Mesendoderm (in vitro differentiated cells): ENCODE measurements at regions not wholly inside any gene's neighbourhood (a gene's known extent, or its start where the extent isn't known, plus 50 kb on each side); places are given as distances from the start of the nearest gene placed in this dataset.

ENCODE experiments used
- DNase-seq: peaks from one replicate; pipeline ENCODE4 v3.0.0; 2013
- H2AK5ac ChIP-seq: 2 replicates; pipeline ENCODE4 v1.6.1; 2013; ENCODE audit warnings: low read length, inconsistent platforms
- H2BK120ac ChIP-seq: 2 replicates; pipeline ENCODE4 v1.6.1; 2013; ENCODE audit warnings: low read depth, mild to moderate bottlenecking, low read length, moderate library complexity, mixed read lengths
- H2BK15ac ChIP-seq: replicated peaks from 2 replicates; pipeline ENCODE4 v1.6.1; 2013; ENCODE audit warnings: low read depth, mild to moderate bottlenecking, moderate library complexity
- H2BK5ac ChIP-seq: 2 replicates; pipeline ENCODE4 v1.6.1; 2013; ENCODE audit warnings: low read length, inconsistent platforms
- H3K18ac ChIP-seq: 2 replicates; pipeline ENCODE4 v1.6.1; 2013; ENCODE audit warnings: mild to moderate bottlenecking, low read length, mixed read lengths
- H3K23ac ChIP-seq: one replicate; pipeline ENCODE4 v1.6.1; 2013; ENCODE audit warnings: low read length
- H3K27ac ChIP-seq: 2 replicates; pipeline ENCODE4 v1.5.1; 2013; ENCODE audit warnings: low read depth, mild to moderate bottlenecking, inconsistent platforms, low read length, moderate library complexity
- H3K27me3 ChIP-seq: 2 replicates; pipeline ENCODE4 v1.6.1; 2013; ENCODE audit warnings: low read length, control low read depth, mild to moderate bottlenecking, inconsistent platforms; ENCODE audit not compliant: insufficient read depth, poor library complexity
- H3K36me3 ChIP-seq: 2 replicates; pipeline ENCODE4 v1.6.1; 2013; ENCODE audit warnings: low read length, inconsistent platforms; ENCODE audit not compliant: control insufficient read depth, insufficient read depth
- H3K4ac ChIP-seq: one replicate; pipeline ENCODE4 v1.6.1; 2013; ENCODE audit warnings: low read depth, mild to moderate bottlenecking, low read length, moderate library complexity
- H3K4me1 ChIP-seq: 2 replicates; pipeline ENCODE4 v1.6.1; 2013; ENCODE audit warnings: low read depth, low read length, inconsistent platforms; ENCODE audit not compliant: control insufficient read depth
- H3K4me2 ChIP-seq: 2 replicates; pipeline ENCODE4 v1.6.1; 2013; ENCODE audit warnings: low read length
- H3K4me3 ChIP-seq: 2 replicates; pipeline ENCODE4 v1.5.1; 2013; ENCODE audit warnings: mild to moderate bottlenecking, low read length
- H3K56ac ChIP-seq: one replicate; pipeline ENCODE4 v1.6.1; 2013; ENCODE audit warnings: low read length
- H3K79me1 ChIP-seq: 2 replicates; pipeline ENCODE4 v1.6.1; 2013; ENCODE audit warnings: low read length, inconsistent platforms
- H3K79me2 ChIP-seq: 2 replicates; pipeline ENCODE4 v1.6.1; 2013; ENCODE audit warnings: mild to moderate bottlenecking, low read length; ENCODE audit not compliant: control insufficient read depth, insufficient read depth
- H3K9ac ChIP-seq: 2 replicates; pipeline ENCODE4 v1.6.1; 2013; ENCODE audit warnings: low read length, inconsistent platforms
- H4K5ac ChIP-seq: one replicate; pipeline ENCODE4 v1.6.1; 2013; ENCODE audit warnings: low read length
- H4K8ac ChIP-seq: one replicate; pipeline ENCODE4 v1.6.1; 2013; ENCODE audit warnings: low read depth, mild to moderate bottlenecking, control low read depth, low read length, moderate library complexity
- WGBS: extraction: QIAGEN DNeasy Blood & Tissue Kit; methylation state at CpG from one replicate; pipeline ENCODE4 v1.1.7; 2013; ENCODE audit warnings: low lambda C conversion rate, missing lambda C conversion rate; ENCODE audit not compliant: insufficient coverage; ENCODE audit errors: extremely low coverage; 5-methylcytosine and 5-hydroxymethylcytosine counted together

GRCh38 chr9:36487482-36488388, 85.0 kb upstream of the MELK start:
- Histone ChIP-seq H3K4me2 (peak overlapping the region; percentile 60), H3K23ac (no peak overlapping the region), H3K27me3 (no peaks in the 10 kb centered on the region), H3K36me3 (no peaks in the 10 kb centered on the region), H4K5ac (no peak overlapping the region), H3K18ac (peak overlapping the region; percentile 99), H3K9ac (peak overlapping the region; percentile 83), H2BK5ac (peak overlapping the region; percentile 16), H3K79me2 (peaks cover 29% of the 10 kb centered on the region), H2AK5ac (no peak overlapping the region), H4K8ac (peak overlapping the region; percentile 31), H3K79me1 (peaks cover 10% of the 10 kb centered on the region), H2BK15ac (peak overlapping the region; percentile 20), H3K4me1 (peaks cover 2% of the 10 kb centered on the region), H3K4ac (peak overlapping the region; percentile 97), H3K27ac (peak overlapping the region; percentile 84), H2BK120ac (peak overlapping the region; percentile 90), H3K56ac (peak overlapping the region; percentile 85), H3K4me3 (peak overlapping the region; percentile 25)
- WGBS: no CpG with 5 or more reads among the region's 94 CpGs
- DNase-seq: peak; percentile 95

GRCh38 chr9:36486933-36487481, 85.7 kb upstream of the MELK start:
- Histone ChIP-seq H3K79me2 (peaks cover 33% of the 10 kb centered on the region), H3K56ac (peak overlapping the region; percentile 81), H2BK5ac (no peak overlapping the region), H4K5ac (no peak overlapping the region), H4K8ac (no peak overlapping the region), H2BK120ac (peak overlapping the region; percentile 90), H3K79me1 (peaks cover 12% of the 10 kb centered on the region), H3K4me3 (peak overlapping the region; percentile 60), H3K4ac (peak overlapping the region; percentile 97), H3K36me3 (peaks cover 2% of the 10 kb centered on the region), H2BK15ac (peak overlapping the region; percentile 20), H3K23ac (no peak overlapping the region), H3K4me2 (peak overlapping the region; percentile 92), H2AK5ac (no peak overlapping the region), H3K27ac (peak overlapping the region; percentile 84), H3K27me3 (no peaks in the 10 kb centered on the region), H3K4me1 (peaks cover 2% of the 10 kb centered on the region), H3K18ac (peak overlapping the region; percentile 99), H3K9ac (peak overlapping the region; percentile 83)
- no CpG with 5 or more reads among the region's 63 CpGs for WGBS
- DNase-seq: peak; percentile 81

GRCh38 chr9:36486329-36486932, 86.3 kb upstream of the MELK start:
- Histone ChIP-seq H3K9ac (peak overlapping the region; percentile 83), H3K79me2 (peaks cover 37% of the 10 kb centered on the region), H2AK5ac (no peak overlapping the region), H3K4me3 (peak overlapping the region; percentile 60), H3K4me1 (peaks cover 2% of the 10 kb centered on the region), H3K18ac (peak overlapping the region; percentile 99), H2BK120ac (no peak overlapping the region), H3K27ac (peak overlapping the region; percentile 39), H4K5ac (no peak overlapping the region), H3K23ac (peak overlapping the region; percentile 17), H2BK15ac (no peak overlapping the region), H3K79me1 (peaks cover 14% of the 10 kb centered on the region), H3K4ac (no peak overlapping the region), H2BK5ac (no peak overlapping the region), H4K8ac (no peak overlapping the region), H3K27me3 (no peaks in the 10 kb centered on the region), H3K4me2 (peak overlapping the region; percentile 92), H3K36me3 (peaks cover 2% of the 10 kb centered on the region), H3K56ac (peak overlapping the region; percentile 81)
- DNase-seq: peak; percentile 61
- WGBS: no CpG with 5 or more reads among the region's 24 CpGs

- H4K8ac ChIP-seq: no peak overlapping the region
Measured at GRCh38 chr9:36485647-36486328, 85.7 kb upstream of the RNF38 start.

GRCh38 chr9:36484124-36484523, 84.1 kb upstream of the RNF38 start:
- H4K5ac ChIP-seq: no peak overlapping the region
- H3K18ac ChIP-seq: no peak overlapping the region

More at GRCh38 chr9:36485647-36486328, 85.7 kb upstream of the RNF38 start:
- Histone ChIP-seq H3K4ac (no peak overlapping the region), H2BK5ac (peak overlapping the region; percentile 37), H4K5ac (no peak overlapping the region), H2BK120ac (no peak overlapping the region), H3K56ac (peak overlapping the region; percentile 81), H3K4me3 (peak overlapping the region; percentile 60), H3K9ac (peak overlapping the region; percentile 83), H3K79me2 (peaks cover 40% of the 10 kb centered on the region), H3K18ac (no peak overlapping the region), H3K36me3 (peaks cover 2% of the 10 kb centered on the region), H3K4me1 (peaks cover 2% of the 10 kb centered on the region), H2AK5ac (no peak overlapping the region), H3K27ac (peak overlapping the region; percentile 39), H2BK15ac (no peak overlapping the region), H3K4me2 (peak overlapping the region; percentile 92), H3K79me1 (peaks cover 14% of the 10 kb centered on the region), H3K23ac (peak overlapping the region; percentile 17), H3K27me3 (no peaks in the 10 kb centered on the region)
- WGBS: no CpG with 5 or more reads among the region's 11 CpGs
- DNase-seq: peak; percentile 40

More at GRCh38 chr9:36484124-36484523, 84.1 kb upstream of the RNF38 start:
- H3K4ac ChIP-seq: no peak overlapping the region
- no peak overlapping the region for H3K9ac ChIP-seq
- no peak overlapping the region for H4K8ac ChIP-seq
- H2BK5ac ChIP-seq: no peak overlapping the region
- no peak overlapping the region for H3K56ac ChIP-seq
- peaks cover 2% of the 10 kb centered on the region for H3K36me3 ChIP-seq
- H2AK5ac ChIP-seq: no peak overlapping the region
- H2BK120ac ChIP-seq: no peak overlapping the region
- no peak for DNase-seq
- no peak overlapping the region for H3K4me2 ChIP-seq
- H2BK15ac ChIP-seq: no peak overlapping the region
- no peak overlapping the region for H3K23ac ChIP-seq
- no peaks in the 10 kb centered on the region for H3K27me3 ChIP-seq
- no CpG with 5 or more reads among the region's 3 CpGs for WGBS
- no peak overlapping the region for H3K4me3 ChIP-seq
- H3K4me1 ChIP-seq: peaks cover 6% of the 10 kb centered on the region
- H3K79me2 ChIP-seq: peaks cover 54% of the 10 kb centered on the region
- peaks cover 17% of the 10 kb centered on the region for H3K79me1 ChIP-seq
- no peak overlapping the region for H3K27ac ChIP-seq
